Stimulated activated CD8-positive, alpha-beta memory T cell treated with anti-CD3 and anti-CD28 coated beads, Interleukin-2, amount 100 ng/mL, for 48 hours (primary cell): ENCODE measurements at regions not wholly inside any gene's neighbourhood (a gene's known extent, or its start where the extent isn't known, plus 50 kb on each side); places are given as distances from the start of the nearest gene placed in this dataset.

ENCODE experiments used
- DNase-seq, 2 donors: peaks; one replicate each; pipeline ENCODE4 v3.0.0-alpha.2; 2020; ENCODE audit warnings: low read depth in 2 of 2

GRCh38 chr13:105142556-105142955, 1392.9 kb downstream of the EFNB2 start:
- no peak for DNase-seq

DNA sequence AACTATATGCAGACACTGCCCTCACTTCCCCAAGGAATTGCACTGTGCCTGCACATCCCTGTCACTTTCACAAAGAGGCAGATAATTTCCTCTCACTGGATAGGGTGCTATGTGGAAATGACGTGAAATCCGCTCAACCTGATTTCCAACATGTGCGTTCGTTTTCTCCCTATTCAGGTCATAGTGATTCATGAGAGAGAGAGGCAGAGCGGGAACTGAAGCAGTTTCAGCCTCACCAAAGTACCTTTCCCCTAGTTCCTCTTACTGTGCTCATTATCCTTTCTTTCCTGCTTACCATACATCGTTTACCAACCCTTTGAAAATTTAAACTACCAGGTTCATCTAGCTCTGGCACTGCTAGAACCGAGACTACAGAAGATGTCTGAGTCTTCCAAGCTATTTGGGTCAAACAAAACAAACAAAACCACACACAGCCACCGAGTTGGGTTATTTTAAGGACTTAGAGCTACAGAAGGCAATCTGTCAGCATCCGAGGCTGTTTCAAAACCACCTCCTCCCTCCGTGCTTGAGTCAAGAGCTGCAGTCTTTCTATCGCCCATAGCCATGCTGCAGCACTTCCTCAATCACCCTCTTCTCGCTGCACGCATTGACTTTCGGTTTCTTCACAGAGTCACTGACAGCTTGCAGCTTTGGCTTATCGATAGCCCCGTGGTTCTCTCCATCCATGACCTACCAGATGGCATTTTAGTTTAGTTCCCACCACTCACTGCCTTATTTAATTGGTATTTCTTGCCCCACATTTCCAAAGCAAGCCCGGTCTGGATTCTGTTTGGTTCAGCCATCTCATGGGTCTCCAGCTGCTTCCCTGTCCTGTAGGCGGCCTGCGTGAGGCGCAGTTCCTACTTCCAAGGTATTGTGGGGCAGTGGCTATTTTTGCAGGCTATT, 1395.8 kb downstream of the EFNB2 start:
- peak; percentile 17 to 26 for DNase-seq

- DNase-seq, result no peak
These were observed 1396.4 kb downstream of the EFNB2 start for GRCh38 chr13:105139048-105139379.

DNA sequence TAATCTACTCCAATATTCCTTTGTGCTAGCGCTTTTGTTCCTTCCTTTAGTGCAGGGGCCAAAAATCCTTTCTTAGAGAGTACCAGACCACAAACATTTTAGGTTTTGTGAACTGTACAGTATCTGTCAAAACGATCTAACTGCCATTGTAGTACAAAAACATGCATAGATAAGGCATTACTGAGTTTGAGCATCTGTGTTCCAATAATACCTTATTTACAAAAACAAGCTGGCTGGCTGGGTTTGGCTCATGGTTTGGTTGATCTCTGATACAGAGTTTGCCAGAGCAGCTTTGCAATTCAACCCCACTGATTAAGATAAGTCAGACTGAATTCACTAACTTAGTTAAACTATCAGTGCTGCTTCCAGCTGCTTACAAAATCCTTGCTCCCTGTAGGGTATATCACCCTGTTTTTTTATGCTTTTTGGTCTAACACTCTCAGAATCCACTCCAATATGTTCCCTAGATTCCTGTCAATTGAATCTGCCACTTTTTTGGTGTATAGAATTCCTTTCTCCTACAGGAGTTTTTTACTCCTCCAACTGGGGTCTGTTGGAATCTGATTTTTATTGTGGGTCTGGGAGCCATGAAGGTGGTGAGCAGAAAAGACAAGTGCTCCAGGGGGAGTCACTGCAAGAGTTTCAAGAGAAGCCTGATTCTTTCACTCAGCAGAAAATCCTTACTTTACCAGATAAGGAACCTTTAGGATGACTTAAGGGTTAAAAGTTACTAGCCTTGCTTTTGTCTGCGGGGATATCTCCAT, 1399.4 kb downstream of the EFNB2 start:
- no peak for DNase-seq

DNA sequence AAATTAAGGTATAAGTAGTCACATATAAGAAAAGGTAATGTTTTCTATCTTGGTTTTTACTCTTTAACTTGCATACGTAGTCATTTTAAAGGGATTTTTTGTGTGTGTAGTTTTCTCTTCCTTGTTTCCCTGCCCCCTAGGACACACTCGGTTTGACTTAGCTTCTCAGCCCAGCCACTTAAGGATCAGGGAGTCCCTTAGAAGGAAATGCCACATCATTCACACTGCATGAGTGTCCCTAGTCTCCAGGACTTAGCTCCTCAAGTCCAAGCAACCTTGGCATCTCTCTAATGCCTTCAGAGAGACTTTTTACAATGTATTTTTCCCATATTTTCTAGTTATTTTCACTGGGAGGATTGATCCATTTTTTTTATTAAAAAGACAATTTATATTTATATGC, 1407.7 kb downstream of the EFNB2 start:
- no peak for DNase-seq

DNA sequence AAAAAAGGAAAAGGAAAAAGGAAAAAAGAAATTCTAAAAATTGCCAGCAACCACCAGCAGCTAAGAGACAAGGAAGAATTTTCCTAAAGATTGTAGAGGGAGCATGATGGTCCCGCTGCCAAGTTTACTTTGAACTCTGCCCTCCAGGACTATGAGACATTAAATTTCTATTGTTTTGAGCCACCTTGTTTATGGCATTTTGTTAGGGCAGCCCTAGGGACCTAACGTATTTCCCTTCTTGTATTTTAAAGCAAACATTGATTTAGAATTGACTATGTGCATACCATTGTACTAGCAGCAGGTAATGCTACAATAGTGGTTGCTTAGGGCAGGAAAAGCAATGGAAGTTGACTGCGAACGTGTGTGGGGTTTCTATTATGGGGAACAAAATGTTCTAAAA, 1414.2 kb downstream of the EFNB2 start:
- DNase-seq, result no peak

- DNase-seq, result no peak
These were observed 1417.0 kb downstream of the EFNB2 start for GRCh38 chr13:105118426-105118985.

- DNase-seq, result no peak
These were observed 1418.5 kb downstream of the EFNB2 start for GRCh38 chr13:105116966-105117365.

DNA sequence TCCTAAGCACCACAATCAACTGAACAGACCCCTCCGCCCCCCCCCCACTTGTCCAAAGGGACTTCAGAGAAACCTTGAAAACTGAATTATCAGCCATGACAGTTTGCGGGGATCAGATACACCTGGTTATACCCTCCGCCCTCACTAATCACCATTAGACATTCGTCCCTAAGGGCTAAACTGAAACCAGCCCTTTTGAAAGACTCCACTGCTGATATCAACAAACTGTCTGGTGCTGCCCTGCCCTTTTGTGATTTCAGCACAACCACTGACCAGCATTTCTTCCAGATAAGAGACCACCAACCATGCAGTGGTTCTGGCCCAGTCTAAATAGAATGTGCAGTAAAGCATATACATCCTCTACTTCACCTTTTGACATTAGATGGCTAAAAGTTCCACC, 1422.9 kb downstream of the EFNB2 start:
- DNase-seq, result no peak

DNA sequence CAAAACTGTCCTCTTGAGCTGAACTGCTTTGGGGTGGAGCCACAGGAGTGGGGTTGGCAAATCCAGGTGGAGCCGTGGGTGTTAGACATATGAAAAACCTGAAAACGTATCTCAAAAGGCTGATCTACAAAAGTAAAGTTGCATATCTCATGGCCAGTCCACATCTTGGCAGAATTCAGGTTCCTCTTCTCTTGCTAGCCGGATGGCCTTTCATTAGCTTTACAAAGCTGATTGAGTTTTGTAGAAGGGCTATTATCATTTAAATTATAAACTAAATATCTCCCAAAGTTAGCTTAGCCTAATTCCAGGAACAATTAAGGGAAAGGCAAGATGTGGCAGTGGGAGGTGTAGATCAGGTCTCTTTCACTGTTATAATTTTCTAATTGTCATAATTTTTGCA, 1427.7 kb downstream of the EFNB2 start:
- no peak for DNase-seq

GRCh38 chr13:105105471-105105870, 1430.0 kb downstream of the EFNB2 start:
- DNase-seq, result no peak

- no peak for DNase-seq
These were observed 1437.9 kb downstream of the EFNB2 start for GRCh38 chr13:105097521-105097920.

- no peak for DNase-seq
These were observed 1445.4 kb downstream of the EFNB2 start for GRCh38 chr13:105089858-105090643.

GRCh38 chr13:105087945-105088344, 1447.5 kb downstream of the EFNB2 start:
- DNase-seq, result no peak

DNA sequence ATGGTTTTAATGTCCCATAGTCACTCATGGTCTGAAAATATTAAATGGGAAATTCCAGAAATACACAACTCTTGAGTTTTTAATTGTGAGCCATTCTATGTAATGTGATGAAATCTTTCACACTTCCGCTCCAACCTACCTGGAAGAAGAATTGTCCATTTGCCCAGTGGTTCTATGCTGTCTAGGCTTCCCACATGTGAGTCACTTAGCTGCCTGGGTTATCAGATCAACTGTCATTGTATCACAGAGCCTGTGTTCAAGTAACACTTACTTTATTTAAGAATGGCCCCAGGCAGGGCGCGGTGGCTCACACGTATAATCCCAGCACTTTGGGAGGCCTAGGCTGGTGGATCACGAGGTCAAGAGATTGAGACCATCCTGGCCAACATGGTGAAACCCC, 1450.5 kb downstream of the EFNB2 start:
- DNase-seq, result no peak

GRCh38 chr13:105083992-105084391, 1451.5 kb downstream of the EFNB2 start:
- DNase-seq, result no peak

- no peak for DNase-seq
These were observed 1460.7 kb downstream of the EFNB2 start for GRCh38 chr13:105074755-105075154.

DNA sequence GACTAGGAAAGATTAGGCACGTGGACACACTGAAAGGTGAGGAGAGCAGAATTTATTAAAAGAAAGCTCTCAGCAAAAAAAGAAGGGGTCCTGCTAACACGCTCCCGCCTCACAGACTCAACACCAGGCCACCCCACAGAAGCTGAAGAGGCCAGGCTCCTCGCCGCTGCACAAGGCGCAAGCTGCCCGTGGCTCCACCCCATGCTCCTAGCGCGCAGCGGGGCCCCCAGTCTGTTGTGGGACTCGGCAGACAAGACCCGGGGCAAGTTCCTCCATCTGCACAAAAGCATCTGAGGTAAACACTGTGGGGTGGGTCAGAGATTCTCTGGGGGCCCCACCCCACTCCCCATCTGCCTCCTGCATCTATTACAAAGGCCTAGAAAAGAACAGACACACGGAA, 1462.4 kb downstream of the EFNB2 start:
- no peak for DNase-seq

DNA sequence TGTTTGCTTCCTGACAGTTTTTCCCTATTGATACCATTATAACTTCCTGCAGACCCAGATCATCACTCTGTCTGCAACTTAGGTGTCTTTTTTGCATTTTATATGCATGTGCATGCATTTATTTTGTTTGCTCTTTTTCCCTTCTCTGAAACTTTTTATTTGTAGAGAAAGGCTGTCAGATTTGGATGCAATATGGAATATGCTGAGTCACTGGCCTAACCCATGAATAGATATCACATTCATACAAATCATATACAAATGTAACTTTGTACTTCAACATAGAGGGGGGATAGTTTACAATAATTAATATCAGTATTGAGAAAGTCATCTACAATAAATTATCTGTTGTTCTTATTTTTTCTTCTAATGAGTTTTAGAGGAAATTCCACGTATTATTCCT, 1465.0 kb downstream of the EFNB2 start:
- no peak for DNase-seq

DNA sequence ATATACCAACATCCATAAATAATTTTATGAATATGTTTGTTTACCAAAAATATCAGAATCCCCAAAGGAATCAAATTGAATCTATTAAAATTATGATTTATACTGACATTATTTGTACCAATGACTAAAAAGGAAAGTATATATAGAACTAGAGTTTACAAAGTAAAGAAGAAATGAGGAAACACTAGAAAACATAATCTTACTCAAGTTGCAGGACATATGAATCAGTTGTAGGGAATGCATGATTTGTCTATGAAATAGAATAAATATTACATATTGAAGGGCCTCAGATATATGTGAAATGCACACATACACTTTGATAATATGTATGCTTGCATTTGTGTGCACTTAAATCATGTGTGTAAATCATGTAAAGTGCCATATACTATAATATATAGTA, 1466.4 kb downstream of the EFNB2 start:
- no peak for DNase-seq

DNA sequence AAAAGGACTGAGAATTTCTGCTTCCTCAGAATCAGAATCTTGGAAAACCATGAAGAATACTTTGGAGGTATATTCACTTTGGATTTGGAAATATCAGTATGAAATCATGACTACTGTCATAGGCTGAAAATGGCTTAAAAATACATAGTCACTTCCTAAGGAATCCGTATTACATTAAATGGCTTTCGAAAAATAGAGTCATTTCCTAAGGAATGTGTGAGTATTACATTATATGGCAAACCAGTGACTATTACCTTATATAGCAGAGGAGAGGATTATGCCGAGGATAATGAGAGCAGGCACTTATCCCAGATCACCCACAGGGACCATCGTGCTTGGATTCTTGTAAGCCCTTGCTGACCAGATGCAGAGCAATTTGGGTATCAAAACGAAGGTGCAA, 1471.8 kb downstream of the EFNB2 start:
- DNase-seq, result no peak

DNA sequence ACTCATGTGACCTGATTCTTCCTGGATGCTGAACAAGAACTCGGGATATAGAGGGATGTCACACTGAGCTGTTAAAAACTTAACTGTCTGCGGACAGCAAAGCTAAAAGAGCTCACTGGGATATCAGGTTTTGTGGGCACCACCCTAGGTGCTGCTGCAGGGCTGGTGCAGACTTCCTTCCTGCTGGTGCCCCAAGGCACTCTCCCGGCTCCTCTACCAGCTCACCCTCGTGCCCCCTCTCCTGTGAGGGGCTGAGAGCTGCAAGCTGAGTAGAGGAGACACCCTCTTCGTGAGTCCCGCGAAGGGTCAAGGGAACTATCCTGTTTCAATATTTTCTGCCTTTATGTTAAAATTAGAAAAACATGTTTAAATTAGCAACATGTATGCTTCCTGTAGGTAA, 1475.7 kb downstream of the EFNB2 start:
- no peak for DNase-seq
